HL-60 (cell line): ENCODE measurements at regions not wholly inside any gene's neighbourhood (a gene's known extent, or its start where the extent isn't known, plus 50 kb on each side); places are given as distances from the start of the nearest gene placed in this dataset.

Source experiments
- DNase-seq, 2 experiments: peaks; one replicate each; pipeline ENCODE4 v3.0.0-alpha.2; 2010 to 2020; ENCODE audit warnings: low read depth in 1 of 2, low spot score in 1 of 2
- H3K27ac ChIP-seq: fragments of 250-450 bp; sonication (Bioruptor Pico); replicated peaks from 2 replicates; pipeline ENCODE4 v1.5.1; 2020; ENCODE audit warnings: mild to moderate bottlenecking, moderate library complexity
- H3K27me3 ChIP-seq: fragments of 250-450 bp; sonication (Bioruptor Pico); 2 replicates; pipeline ENCODE4 v1.5.1; 2021; ENCODE audit warnings: mild to moderate bottlenecking, moderate library complexity; ENCODE audit not compliant: insufficient read depth, poor library complexity, severe bottlenecking
- H3K4me3 ChIP-seq: replicated peaks from 2 replicates; pipeline ENCODE4 v1.5.1; 2011; ENCODE audit warnings: mild to moderate bottlenecking, control low read depth, low read length; ENCODE audit not compliant: insufficient read depth
- GABPA ChIP-seq: IDR thresholded peaks from 2 replicates; pipeline ENCODE4 v1.6.1; 2012; ENCODE audit warnings: low read depth
- POLR2AphosphoS5 ChIP-seq: IDR thresholded peaks from 2 replicates; pipeline ENCODE4 v1.6.1; 2012; ENCODE audit warnings: low read depth
- SPI1 ChIP-seq: IDR thresholded peaks from 2 replicates; pipeline ENCODE4 v1.6.1; 2012; ENCODE audit warnings: low read depth, mild to moderate bottlenecking, borderline replicate concordance
- TF ChIP-seq, protein P1 (sequence below): IDR thresholded peaks from one replicate; pipeline ENCODE4 v1.5.1; 2011; ENCODE audit warnings: low read length, control low read depth, inconsistent platforms; ENCODE audit not compliant: insufficient read depth
- TF ChIP-seq, protein P2 (sequence below): IDR thresholded peaks from 2 replicates; pipeline ENCODE4 v1.6.1; 2012; ENCODE audit warnings: low read depth; ENCODE audit not compliant: insufficient replicate concordance

DNA sequence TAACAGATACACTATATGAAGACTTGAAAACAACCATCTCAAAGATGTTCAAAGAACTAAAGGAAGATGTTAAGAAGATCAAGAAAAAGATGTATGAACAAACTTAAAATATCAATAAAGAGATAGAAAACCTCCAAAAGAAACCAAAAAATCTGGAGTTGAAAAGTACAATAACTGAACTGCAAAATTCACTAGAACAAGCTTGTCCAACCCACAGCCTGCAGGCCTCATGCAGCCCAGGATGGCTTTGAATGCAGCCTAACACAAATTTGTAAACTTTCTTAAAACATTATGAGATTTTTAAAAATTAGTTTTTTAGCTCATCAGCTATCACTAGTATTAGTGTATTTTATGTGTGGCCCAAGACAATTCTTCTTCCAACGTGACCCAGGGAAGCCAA is 77.0 kb upstream of the DCTD start:
- no peak overlapping the region for H3K4me3 ChIP-seq
- no peak for DNase-seq
- no peak overlapping the region for H3K27ac ChIP-seq
- no peaks in the 10 kb centered on the region for H3K27me3 ChIP-seq
- TF ChIP-seq GABPA, result no peak

DNA sequence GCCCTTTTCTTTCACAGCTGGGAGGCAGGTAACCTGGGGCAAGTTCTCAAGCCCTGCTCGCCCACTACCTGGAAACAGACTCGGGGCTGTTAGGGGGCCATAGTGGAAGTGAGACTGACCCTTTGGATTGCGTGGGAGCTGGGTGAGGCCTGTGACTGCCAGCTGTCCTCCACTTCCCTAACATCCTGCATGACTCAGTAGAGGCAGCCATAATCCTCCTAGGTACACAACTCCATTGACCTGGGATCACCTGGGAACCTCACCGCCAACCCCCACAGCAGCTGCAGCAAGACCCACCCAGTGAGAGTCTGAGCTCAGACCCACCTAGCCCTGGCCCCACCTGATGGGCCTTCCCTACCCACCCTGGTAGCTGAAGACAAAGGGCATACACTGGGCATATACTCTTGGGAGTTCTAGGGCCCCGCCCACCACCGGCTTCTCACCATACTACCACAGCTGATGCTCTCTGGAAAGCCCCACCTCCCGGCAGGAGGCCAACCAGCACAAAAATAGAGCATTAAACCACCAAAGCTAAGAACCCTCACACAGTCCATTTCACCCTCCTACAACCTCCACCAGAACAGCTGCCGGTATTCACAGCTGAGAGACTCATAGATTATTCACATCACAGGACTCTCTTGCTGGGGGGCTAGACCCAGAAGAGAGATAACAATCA is 61.1 kb upstream of the DCTD start:
- no peak overlapping the region for H3K27ac ChIP-seq
- DNase-seq, result no peak
- TF ChIP-seq SPI1 (no peak), GABPA (no peak), POLR2AphosphoS5 (no peak)

DNA sequence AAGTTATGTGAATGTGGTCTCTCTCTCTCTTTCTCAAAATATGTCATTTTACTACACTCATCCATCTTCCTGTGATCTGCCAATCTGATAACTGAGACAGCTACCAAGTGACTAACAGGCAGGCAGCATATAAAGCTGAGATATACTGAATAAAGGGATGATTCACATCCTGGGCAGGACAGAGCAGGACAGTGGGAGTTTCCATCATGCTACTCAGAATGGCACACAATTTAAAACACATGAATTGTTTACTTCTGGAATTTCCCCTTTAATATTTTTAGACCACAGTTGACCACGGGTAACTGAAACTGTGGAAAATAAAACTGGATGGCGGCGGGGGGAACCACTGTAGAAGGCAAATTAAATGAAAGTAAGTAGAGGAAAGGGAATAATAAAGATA is 58.6 kb upstream of the DCTD start:
- Histone ChIP-seq H3K27ac (no peak overlapping the region), H3K27me3 (no peaks in the 10 kb centered on the region), H3K4me3 (no peak overlapping the region)
- DNase-seq, result peak in 1 of 2 experiments; percentile 3
- TF ChIP-seq, protein P1, sequence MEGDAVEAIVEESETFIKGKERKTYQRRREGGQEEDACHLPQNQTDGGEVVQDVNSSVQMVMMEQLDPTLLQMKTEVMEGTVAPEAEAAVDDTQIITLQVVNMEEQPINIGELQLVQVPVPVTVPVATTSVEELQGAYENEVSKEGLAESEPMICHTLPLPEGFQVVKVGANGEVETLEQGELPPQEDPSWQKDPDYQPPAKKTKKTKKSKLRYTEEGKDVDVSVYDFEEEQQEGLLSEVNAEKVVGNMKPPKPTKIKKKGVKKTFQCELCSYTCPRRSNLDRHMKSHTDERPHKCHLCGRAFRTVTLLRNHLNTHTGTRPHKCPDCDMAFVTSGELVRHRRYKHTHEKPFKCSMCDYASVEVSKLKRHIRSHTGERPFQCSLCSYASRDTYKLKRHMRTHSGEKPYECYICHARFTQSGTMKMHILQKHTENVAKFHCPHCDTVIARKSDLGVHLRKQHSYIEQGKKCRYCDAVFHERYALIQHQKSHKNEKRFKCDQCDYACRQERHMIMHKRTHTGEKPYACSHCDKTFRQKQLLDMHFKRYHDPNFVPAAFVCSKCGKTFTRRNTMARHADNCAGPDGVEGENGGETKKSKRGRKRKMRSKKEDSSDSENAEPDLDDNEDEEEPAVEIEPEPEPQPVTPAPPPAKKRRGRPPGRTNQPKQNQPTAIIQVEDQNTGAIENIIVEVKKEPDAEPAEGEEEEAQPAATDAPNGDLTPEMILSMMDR, result no peak
- TF ChIP-seq GABPA, result no peak
- no peak for TF ChIP-seq POLR2AphosphoS5
- TF ChIP-seq SPI1, result no peak
- TF ChIP-seq, protein P2, sequence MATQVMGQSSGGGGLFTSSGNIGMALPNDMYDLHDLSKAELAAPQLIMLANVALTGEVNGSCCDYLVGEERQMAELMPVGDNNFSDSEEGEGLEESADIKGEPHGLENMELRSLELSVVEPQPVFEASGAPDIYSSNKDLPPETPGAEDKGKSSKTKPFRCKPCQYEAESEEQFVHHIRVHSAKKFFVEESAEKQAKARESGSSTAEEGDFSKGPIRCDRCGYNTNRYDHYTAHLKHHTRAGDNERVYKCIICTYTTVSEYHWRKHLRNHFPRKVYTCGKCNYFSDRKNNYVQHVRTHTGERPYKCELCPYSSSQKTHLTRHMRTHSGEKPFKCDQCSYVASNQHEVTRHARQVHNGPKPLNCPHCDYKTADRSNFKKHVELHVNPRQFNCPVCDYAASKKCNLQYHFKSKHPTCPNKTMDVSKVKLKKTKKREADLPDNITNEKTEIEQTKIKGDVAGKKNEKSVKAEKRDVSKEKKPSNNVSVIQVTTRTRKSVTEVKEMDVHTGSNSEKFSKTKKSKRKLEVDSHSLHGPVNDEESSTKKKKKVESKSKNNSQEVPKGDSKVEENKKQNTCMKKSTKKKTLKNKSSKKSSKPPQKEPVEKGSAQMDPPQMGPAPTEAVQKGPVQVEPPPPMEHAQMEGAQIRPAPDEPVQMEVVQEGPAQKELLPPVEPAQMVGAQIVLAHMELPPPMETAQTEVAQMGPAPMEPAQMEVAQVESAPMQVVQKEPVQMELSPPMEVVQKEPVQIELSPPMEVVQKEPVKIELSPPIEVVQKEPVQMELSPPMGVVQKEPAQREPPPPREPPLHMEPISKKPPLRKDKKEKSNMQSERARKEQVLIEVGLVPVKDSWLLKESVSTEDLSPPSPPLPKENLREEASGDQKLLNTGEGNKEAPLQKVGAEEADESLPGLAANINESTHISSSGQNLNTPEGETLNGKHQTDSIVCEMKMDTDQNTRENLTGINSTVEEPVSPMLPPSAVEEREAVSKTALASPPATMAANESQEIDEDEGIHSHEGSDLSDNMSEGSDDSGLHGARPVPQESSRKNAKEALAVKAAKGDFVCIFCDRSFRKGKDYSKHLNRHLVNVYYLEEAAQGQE, result no peak

More for the DNA sequence above, 61.1 kb upstream of the DCTD start:
- Histone ChIP-seq H3K4me3 (no peak overlapping the region), H3K27me3 (no peaks in the 10 kb centered on the region)

DNA sequence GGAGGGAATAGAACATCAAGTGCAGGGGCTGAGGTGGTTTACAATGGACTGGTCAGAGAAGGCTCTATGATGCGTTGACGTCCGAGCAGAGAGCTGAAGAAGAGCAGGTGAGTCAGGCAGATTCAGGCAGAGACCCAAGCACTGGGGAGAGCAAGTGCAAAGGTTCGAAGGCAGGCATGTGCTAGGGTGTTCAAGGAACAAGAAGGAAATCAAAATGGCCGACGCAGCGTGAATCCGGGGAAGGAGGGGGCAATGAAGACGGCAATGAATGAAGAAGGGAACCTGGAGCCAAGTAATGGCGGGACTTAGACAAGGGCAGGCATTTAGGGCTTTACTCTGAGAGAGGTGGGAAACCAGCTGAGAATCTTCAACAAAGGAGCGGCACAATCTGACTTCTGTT is 56.8 kb upstream of the DCTD start:
- TF ChIP-seq POLR2AphosphoS5, result no peak
- TF ChIP-seq, protein P2, result no peak

DNA sequence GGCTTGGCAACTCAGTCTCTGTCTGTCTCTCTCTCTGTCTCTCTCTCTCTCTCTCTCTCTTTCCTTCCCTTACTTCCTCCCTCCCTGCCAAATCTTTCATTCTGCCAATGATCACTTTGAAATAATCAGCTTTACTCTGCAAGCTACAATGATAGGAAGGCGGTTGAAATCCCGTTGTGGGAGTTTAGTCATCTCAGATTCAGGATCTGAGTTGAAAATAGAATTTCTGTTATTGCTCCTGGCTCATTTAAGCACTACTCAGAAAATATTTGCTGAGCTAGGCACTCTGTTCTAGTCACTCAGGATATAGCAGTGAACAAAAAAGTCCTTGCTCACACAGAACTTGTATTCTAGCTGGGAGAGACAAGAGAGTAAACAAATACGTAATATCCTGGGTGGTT is 56.3 kb upstream of the DCTD start:
- TF ChIP-seq SPI1 (no peak), GABPA (no peak), POLR2AphosphoS5 (no peak)
- TF ChIP-seq, protein P1, result no peak
- TF ChIP-seq, protein P2, result no peak
- no peak for DNase-seq
- H3K27ac ChIP-seq, result no peak overlapping the region
- no peaks in the 10 kb centered on the region for H3K27me3 ChIP-seq
- H3K4me3 ChIP-seq, result no peak overlapping the region

More for the DNA sequence above, 56.8 kb upstream of the DCTD start:
- no peaks in the 10 kb centered on the region for H3K27me3 ChIP-seq
- no peak overlapping the region for H3K4me3 ChIP-seq
- DNase-seq, result no peak
- no peak overlapping the region for H3K27ac ChIP-seq
